HG03103 (cell line): ENCODE measurements at regions not wholly inside any gene's neighbourhood (a gene's known extent, or its start where the extent isn't known, plus 50 kb on each side); places are given as distances from the start of the nearest gene placed in this dataset.
A peak's percentile ranks its signal among the peaks of the same experiment; 100 is the strongest.
"Not testable (repeated sequence)": the region's sequence is repeated elsewhere in the genome, so short reads cannot be mapped to it uniquely, and the experiment has no call there.

ENCODE experiments used
- ATAC-seq: cut with Tn5 transposase; IDR thresholded peaks from one replicate; pipeline ENCODE4 v1.9.1; 2021; ENCODE audit warnings: low read depth; ENCODE audit not compliant: unreplicated experiment

- not testable (repeated sequence) for ATAC-seq
Observed at GRCh38 chr2:111549174-111549573, 334.8 kb downstream of the ANAPC1 start.

- not testable (repeated sequence) for ATAC-seq
Observed at GRCh38 chr2:111551428-111551827, 332.6 kb downstream of the ANAPC1 start.

GRCh38 chr2:111552625-111553024, 331.4 kb downstream of the ANAPC1 start:
- ATAC-seq: not testable (repeated sequence)

- not testable (repeated sequence) for ATAC-seq
Observed at GRCh38 chr2:111559301-111559700, 324.7 kb downstream of the ANAPC1 start.

GRCh38 chr2:111559814-111560213, 324.2 kb downstream of the ANAPC1 start:
- not testable (repeated sequence) for ATAC-seq

GRCh38 chr2:111566068-111566467, 317.9 kb downstream of the ANAPC1 start:
- ATAC-seq: not testable (repeated sequence)

- not testable (repeated sequence) for ATAC-seq
Observed at GRCh38 chr2:111567233-111567632, 316.8 kb downstream of the ANAPC1 start.

GRCh38 chr2:111569356-111570199, 314.4 kb downstream of the ANAPC1 start:
- ATAC-seq: not testable (repeated sequence)

GRCh38 chr2:111570300-111571114, 313.5 kb downstream of the ANAPC1 start:
- peak; percentile 79 for ATAC-seq

GRCh38 chr2:111574803-111575202, 309.2 kb downstream of the ANAPC1 start:
- ATAC-seq: not testable (repeated sequence)

GRCh38 chr2:111577154-111577885, 306.7 kb downstream of the ANAPC1 start:
- not testable (repeated sequence) for ATAC-seq

- not testable (repeated sequence) for ATAC-seq
Observed at GRCh38 chr2:111579500-111580134, 304.4 kb downstream of the ANAPC1 start.

GRCh38 chr2:111580616-111581015, 303.4 kb downstream of the ANAPC1 start:
- ATAC-seq: not testable (repeated sequence)

GRCh38 chr2:111582090-111582489, 301.9 kb downstream of the ANAPC1 start:
- not testable (repeated sequence) for ATAC-seq

GRCh38 chr2:111583480-111583879, 300.5 kb downstream of the ANAPC1 start:
- not testable (repeated sequence) for ATAC-seq

- not testable (repeated sequence) for ATAC-seq
Observed at GRCh38 chr2:111584540-111584939, 299.5 kb downstream of the ANAPC1 start.

- ATAC-seq: not testable (repeated sequence)
Observed at GRCh38 chr2:111584950-111585349, 299.0 kb downstream of the ANAPC1 start.

- ATAC-seq: not testable (repeated sequence)
Observed at GRCh38 chr2:111586014-111586413, 298.0 kb downstream of the ANAPC1 start.

- not testable (repeated sequence) for ATAC-seq
Observed at GRCh38 chr2:111595072-111595471, 288.9 kb downstream of the ANAPC1 start.
